Adrenal gland (tissue), 9 donors: ENCODE measurements at regions not wholly inside any gene's neighbourhood (a gene's known extent, or its start where the extent isn't known, plus 50 kb on each side); places are given as distances from the start of the nearest gene placed in this dataset.

Experiments
- DNase-seq, 7 donors: peaks; one replicate each; pipeline ENCODE4 v3.0.0-alpha.2; 2019 to 2020
- H3K27ac ChIP-seq, 5 donors: fragments of 200-600 bp; sonication (generic) in 4 of 5; 1 replicate in 3 of 5; 2 replicates in 2 of 5; pipeline versions ENCODE4 v1.5.1 to v1.8.0; 2016 to 2020; ENCODE audit warnings: mild to moderate bottlenecking in 1 of 5
- H3K27me3 ChIP-seq: fragments of 200-600 bp; 2 replicates; pipeline ENCODE4 v1.8.0; 2021
- H3K36me3 ChIP-seq, 2 donors: fragments of 200-600 bp; replicated peaks in 1 of 2; 1 replicate in 1 of 2; 2 replicates in 1 of 2; pipeline versions ENCODE4 v1.5.1 to v1.8.0; 2018 to 2022
- H3K4me1 ChIP-seq, 2 donors: fragments of 200-600 bp; replicated peaks in 1 of 2; 1 replicate in 1 of 2; 2 replicates in 1 of 2; pipeline versions ENCODE4 v1.5.1 to v1.8.0; 2018 to 2021
- H3K4me3 ChIP-seq, 4 donors: fragments of 200-600 bp; sonication (generic) in 3 of 4; one replicate each; pipeline ENCODE4 v1.5.1; 2016 to 2018
- H3K9me3 ChIP-seq, 3 donors: fragments of 200-600 bp; sonication (generic) in 1 of 3; replicated peaks in 1 of 3; 1 replicate in 2 of 3; 2 replicates in 1 of 3; pipeline versions ENCODE4 v1.5.1 to v1.8.0; 2016 to 2021
- CTCF ChIP-seq, 6 experiments: fragments of 450-650 bp in 4 of 6; fragments of 200-600 bp in 2 of 6; sonication (generic) in 1 of 6; IDR thresholded peaks; 1 replicate in 5 of 6; 2 replicates in 1 of 6; pipeline versions ENCODE4 v1.5.1 to v1.8.0; 2016 to 2021; ENCODE audit warnings: antibody characterized with exemption in 6 of 6, mild to moderate bottlenecking in 2 of 6, moderate library complexity in 1 of 6
- POLR2A ChIP-seq, 2 donors: fragments of 450-650 bp; IDR thresholded peaks; one replicate each; pipeline ENCODE4 v1.6.1; 2017; ENCODE audit warnings: antibody characterized with exemption in 2 of 2, mild to moderate bottlenecking in 2 of 2, moderate library complexity in 1 of 2
- WGBS, 4 donors: extraction: QIAGEN DNeasy Blood & Tissue Kit in 2 of 4; methylation state at CpG; one replicate each; pipeline versions ENCODE4 v1.1.5 to v1.1.7; 2013 to 2017; 5-methylcytosine and 5-hydroxymethylcytosine counted together
- intact Hi-C, 2 donors: fragments of 100-400 bp; cut with DNase I; formaldehyde crosslinking; loops; one replicate each; pipeline versions ENCODE4 v1.14.1 to v1.15.0; 2022 to 2023
- donor health status: healthy with polysubstance abuse.
- donor health status: Bipolar disorder and iron deficiency.
- donor health status: DM: yes; HTN: yes; CAD: no.
- donor health status: DM: no; HTN: no; CAD: no.
- donor health status: DM: no; HTN: no; CAD: no.

- Histone ChIP-seq H3K4me3 (no peak overlapping the region), H3K4me1 (no peaks in the 10 kb centered on the region), H3K27ac (no peak overlapping the region), H3K36me3 (no peaks in the 10 kb centered on the region), H3K27me3 (no peaks in the 10 kb centered on the region), H3K9me3 (no peaks in the 10 kb centered on the region)
- intact Hi-C loops, result no loop called here
- DNase-seq, result no peak
- 54 to 71% (median 62%) methylated on average over 2 of the region's 2 CpGs for WGBS, 4 donors
- TF ChIP-seq CTCF (IDR thresholded peaks at IDR 0.05) (no peak), POLR2A (IDR thresholded peaks at IDR 0.05) (no peak)
Measured at GRCh38 chr3:5796541-5796940, 609.0 kb downstream of the EDEM1 start.

- no peaks in the 10 kb centered on the region for H3K9me3 ChIP-seq
- WGBS, 4 donors, result 85 to 96% (median 90%) methylated on average over 2 of the region's 2 CpGs
- no peak for DNase-seq
- no peaks in the 10 kb centered on the region for H3K36me3 ChIP-seq
- no peaks in the 10 kb centered on the region for H3K27me3 ChIP-seq
- TF ChIP-seq POLR2A (IDR thresholded peaks at IDR 0.05) (no peak), CTCF (IDR thresholded peaks at IDR 0.05) (no peak)
- intact Hi-C loops, result no loop called here
- no peak overlapping the region for H3K4me3 ChIP-seq
- no peaks in the 10 kb centered on the region for H3K4me1 ChIP-seq
- H3K27ac ChIP-seq, result no peak overlapping the region
Measured at GRCh38 chr3:5798809-5799208, 611.3 kb downstream of the EDEM1 start.

GRCh38 chr3:5799398-5799797 is 611.9 kb downstream of the EDEM1 start:
- H3K9me3 ChIP-seq, result no peaks in the 10 kb centered on the region
- no peaks in the 10 kb centered on the region for H3K4me1 ChIP-seq
- no peak for DNase-seq
- H3K27ac ChIP-seq, result no peak overlapping the region
- TF ChIP-seq CTCF (IDR thresholded peaks at IDR 0.05) (no peak), POLR2A (IDR thresholded peaks at IDR 0.05) (no peak)
- intact Hi-C loops, result no loop called here
- H3K36me3 ChIP-seq, result no peaks in the 10 kb centered on the region
- H3K4me3 ChIP-seq, result no peak overlapping the region
- no peaks in the 10 kb centered on the region for H3K27me3 ChIP-seq

- no peak for TF ChIP-seq POLR2A (IDR thresholded peaks at IDR 0.05)
- TF ChIP-seq CTCF (IDR thresholded peaks at IDR 0.05), result no peak
- H3K36me3 ChIP-seq, result no peaks in the 10 kb centered on the region
- DNase-seq, result no peak
- intact Hi-C loops, result no loop called here
- WGBS, 4 donors, result 77 to 81% (median 79%) methylated on average over 4 of the region's 4 CpGs
- H3K4me3 ChIP-seq, result no peak overlapping the region
- no peaks in the 10 kb centered on the region for H3K4me1 ChIP-seq
- no peaks in the 10 kb centered on the region for H3K27me3 ChIP-seq
- no peak overlapping the region for H3K27ac ChIP-seq
- H3K9me3 ChIP-seq, result no peaks in the 10 kb centered on the region
Measured at GRCh38 chr3:5800965-5801364, 613.5 kb downstream of the EDEM1 start.
